ENCODE measurements at regions not wholly inside any gene's neighbourhood (a gene's known extent, or its start where the extent isn't known, plus 50 kb on each side); places are given as distances from the start of the nearest gene placed in this dataset.
A peak's percentile ranks its signal among the peaks of the same experiment; 100 is the strongest.

DNA sequence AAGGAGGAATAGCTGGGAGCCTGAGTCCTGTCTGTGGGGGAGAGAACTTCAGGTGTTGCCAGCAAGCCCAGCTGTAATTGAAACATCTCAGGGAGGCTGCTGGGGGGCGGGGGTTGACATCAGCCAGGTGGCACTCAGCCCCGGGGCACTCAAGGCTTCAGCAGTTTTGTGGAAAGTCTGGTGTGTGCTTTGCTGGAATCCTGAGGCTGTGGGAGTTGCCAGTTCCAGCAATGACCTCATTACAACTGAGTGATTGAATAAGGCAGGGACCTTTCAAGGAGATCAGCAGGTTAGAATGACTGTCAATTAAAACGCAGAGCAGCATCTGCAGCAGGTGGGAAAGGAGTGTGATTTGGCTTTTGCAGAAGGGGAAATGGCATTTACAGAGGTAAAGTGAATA, 75.7 kb downstream of the FAM43A start:
- Histone ChIP-seq H3K36me3 (replicated peaks) (no peaks in the 10 kb centered on the region), H3K27me3 (replicated peaks) (peaks cover 11% of the 10 kb centered on the region), H3K4me3 (ENCODE audit: low read depth, low read length) (no peak overlapping the region), H3K27ac (no peak overlapping the region)
- TF ChIP-seq, protein P1, sequence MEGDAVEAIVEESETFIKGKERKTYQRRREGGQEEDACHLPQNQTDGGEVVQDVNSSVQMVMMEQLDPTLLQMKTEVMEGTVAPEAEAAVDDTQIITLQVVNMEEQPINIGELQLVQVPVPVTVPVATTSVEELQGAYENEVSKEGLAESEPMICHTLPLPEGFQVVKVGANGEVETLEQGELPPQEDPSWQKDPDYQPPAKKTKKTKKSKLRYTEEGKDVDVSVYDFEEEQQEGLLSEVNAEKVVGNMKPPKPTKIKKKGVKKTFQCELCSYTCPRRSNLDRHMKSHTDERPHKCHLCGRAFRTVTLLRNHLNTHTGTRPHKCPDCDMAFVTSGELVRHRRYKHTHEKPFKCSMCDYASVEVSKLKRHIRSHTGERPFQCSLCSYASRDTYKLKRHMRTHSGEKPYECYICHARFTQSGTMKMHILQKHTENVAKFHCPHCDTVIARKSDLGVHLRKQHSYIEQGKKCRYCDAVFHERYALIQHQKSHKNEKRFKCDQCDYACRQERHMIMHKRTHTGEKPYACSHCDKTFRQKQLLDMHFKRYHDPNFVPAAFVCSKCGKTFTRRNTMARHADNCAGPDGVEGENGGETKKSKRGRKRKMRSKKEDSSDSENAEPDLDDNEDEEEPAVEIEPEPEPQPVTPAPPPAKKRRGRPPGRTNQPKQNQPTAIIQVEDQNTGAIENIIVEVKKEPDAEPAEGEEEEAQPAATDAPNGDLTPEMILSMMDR (IDR thresholded peaks at IDR 0.05; ENCODE audit: low read depth, low read length, missing control alignments) = no peak
- in situ Hi-C loops (cut with HindIII; ENCODE audit: low pct_ligation_motif_present, low sequenced_read_pairs) = no loop called here
- DNase-seq = no peak

DNA sequence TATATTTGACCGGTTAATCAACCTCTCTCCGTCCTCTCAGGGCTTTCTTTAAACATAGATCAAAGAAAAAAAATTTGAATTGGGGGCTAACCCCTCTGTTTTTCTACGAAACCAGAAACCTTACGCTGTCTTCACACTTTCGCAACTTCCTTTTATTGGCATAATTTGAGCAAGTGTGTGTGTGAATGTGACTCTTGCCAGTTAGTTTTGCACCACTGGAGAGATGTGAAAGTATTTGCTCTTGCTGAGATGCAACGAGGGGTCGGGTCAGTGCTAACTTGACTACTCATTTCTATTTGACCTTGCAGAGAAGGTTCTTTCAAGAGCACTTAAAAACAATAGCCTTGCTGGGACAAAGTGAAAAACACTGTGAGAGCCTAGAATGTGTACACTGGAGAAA, 81.2 kb downstream of the FAM43A start:
- in situ Hi-C loops (cut with HindIII; ENCODE audit: low pct_ligation_motif_present, low sequenced_read_pairs) = no loop called here
- DNase-seq = no peak
- Histone ChIP-seq H3K27ac (no peak overlapping the region), H3K27me3 (replicated peaks) (peaks cover under 1% of the 10 kb centered on the region), H3K36me3 (replicated peaks) (no peaks in the 10 kb centered on the region), H3K4me3 (ENCODE audit: low read depth, low read length) (no peak overlapping the region)
- TF ChIP-seq, protein P1 (IDR thresholded peaks at IDR 0.05; ENCODE audit: low read depth, low read length, missing control alignments) = no peak

DNA sequence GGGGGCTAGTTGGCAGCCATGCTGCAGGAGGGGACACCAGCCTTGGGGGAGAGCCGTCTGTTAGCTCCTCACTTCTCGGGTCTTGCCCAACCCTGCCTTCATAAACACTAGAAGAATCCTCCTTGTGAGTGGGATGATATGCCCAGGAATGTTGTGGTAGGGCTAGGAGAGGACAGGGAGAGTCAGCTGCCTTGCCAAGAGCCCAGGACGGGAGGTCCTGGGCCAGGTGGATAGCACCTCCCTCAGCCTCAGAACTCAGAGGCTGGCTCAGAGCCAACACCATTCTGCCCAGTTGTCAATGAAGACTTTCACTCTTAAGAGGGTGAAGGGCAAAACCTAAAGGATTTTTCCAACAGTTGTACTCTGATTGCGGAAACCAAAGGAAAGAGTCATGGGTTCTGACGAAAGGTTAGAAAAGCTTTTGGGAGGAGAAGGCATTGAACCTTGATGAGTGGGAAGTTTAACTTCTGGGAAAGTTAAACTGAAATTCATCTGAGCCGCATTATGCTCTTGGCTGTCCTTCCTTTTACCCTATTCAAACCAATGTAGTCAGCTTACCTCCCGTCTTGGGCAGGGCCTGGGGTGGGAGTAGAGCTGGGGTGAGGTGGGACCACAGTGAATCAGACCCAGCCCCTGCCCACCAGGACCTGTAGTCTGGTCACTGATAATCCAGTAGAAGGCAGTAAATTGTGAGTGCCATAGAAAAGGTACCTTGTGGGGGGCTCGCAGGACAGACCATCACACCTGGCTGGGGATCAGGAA, 81.9 kb downstream of the FAM43A start:
- in situ Hi-C loops (cut with HindIII; ENCODE audit: low pct_ligation_motif_present, low sequenced_read_pairs) = no loop called here
- TF ChIP-seq, protein P1 (IDR thresholded peaks at IDR 0.05; ENCODE audit: low read depth, low read length, missing control alignments) = no peak

DNA sequence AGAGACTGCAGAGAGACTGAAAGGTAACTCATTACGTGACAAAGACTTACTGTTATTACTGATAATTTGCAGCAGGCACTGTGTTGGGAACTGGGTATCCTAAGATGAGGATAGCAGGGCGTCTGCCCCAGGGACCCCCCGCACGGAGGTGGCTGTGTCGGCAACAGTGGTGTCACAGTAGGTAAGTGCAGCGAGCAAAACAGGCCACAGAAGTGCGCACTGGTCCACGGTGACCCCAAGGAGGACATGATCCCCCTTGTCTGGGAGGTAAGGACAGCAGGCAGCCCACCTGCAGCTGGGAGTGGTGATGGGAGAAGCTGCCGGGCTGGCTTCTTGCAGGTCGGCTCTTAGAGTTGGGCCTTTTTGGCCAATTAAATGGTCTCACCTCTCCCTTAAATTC, 82.9 kb downstream of the FAM43A start:
- no peak overlapping the region for H3K4me3 ChIP-seq (ENCODE audit: low read depth, low read length)
- no peak overlapping the region for H3K27ac ChIP-seq

More for the DNA sequence above, 81.9 kb downstream of the FAM43A start:
- Histone ChIP-seq H3K27ac (no peak overlapping the region), H3K27me3 (replicated peaks) (no peaks in the 10 kb centered on the region), H3K4me3 (ENCODE audit: low read depth, low read length) (no peak overlapping the region), H3K36me3 (replicated peaks) (no peaks in the 10 kb centered on the region)
- DNase-seq = no peak

DNA sequence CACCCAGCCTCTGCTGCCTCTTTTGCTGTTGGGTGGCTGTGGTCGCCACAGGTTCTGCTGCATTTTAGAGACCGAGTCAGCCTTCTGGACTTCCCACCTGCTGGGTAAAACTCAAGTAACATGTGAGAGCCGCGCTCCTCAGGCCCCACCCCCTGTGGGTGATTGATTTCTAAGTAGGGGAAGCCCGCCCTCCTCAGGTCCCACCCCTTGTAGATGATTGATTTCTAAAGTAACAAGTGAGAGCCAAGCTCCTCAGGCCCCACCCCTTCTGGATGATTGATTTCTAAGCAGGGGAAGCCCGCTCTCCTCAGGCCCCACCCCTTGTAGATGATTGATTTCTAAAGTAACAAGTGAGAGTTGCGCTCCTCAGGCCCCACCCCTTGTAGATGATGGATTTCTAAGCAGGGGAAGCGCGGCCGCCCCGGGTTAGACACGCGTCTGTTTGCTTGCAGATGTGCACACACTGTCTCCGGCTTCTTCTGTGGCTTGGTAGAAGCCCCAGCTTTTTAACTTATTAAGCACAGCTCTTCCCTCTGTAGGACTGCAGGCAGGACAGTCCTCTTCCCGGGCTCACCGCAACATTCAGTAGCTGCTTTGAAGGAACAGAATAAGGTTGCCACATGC, 83.4 kb downstream of the FAM43A start:
- Histone ChIP-seq H3K4me3 (ENCODE audit: low read depth, low read length) (peak overlapping the region; percentile 48), H3K27ac (no peak overlapping the region), H3K27me3 (replicated peaks) (no peaks in the 10 kb centered on the region), H3K36me3 (replicated peaks) (no peaks in the 10 kb centered on the region)
- TF ChIP-seq, protein P1 (IDR thresholded peaks at IDR 0.05; ENCODE audit: low read depth, low read length, missing control alignments) = no peak
- peak; percentile 97 for DNase-seq
- in situ Hi-C loops (cut with HindIII; ENCODE audit: low pct_ligation_motif_present, low sequenced_read_pairs) = no loop called here

More for the DNA sequence above, 82.9 kb downstream of the FAM43A start:
- TF ChIP-seq, protein P1 (IDR thresholded peaks at IDR 0.05; ENCODE audit: low read depth, low read length, missing control alignments) = no peak
- no peaks in the 10 kb centered on the region for H3K36me3 ChIP-seq (replicated peaks)
- H3K27me3 ChIP-seq (replicated peaks) = no peaks in the 10 kb centered on the region
- DNase-seq = no peak
- in situ Hi-C loops (cut with HindIII; ENCODE audit: low pct_ligation_motif_present, low sequenced_read_pairs) = no loop called here
